Neural crest cell (in vitro differentiated cells): ENCODE measurements at regions not wholly inside any gene's neighbourhood (a gene's known extent, or its start where the extent isn't known, plus 50 kb on each side); places are given as distances from the start of the nearest gene placed in this dataset.

Experiments used
- DNase-seq: peaks from one replicate; pipeline ENCODE4 v3.0.0; 2021; ENCODE audit warnings: low read depth, mixed read lengths, low spot score
- H3K27ac Mint-ChIP-seq: one replicate; pipeline ENCODE4 v1.8.0; 2021; ENCODE audit warnings: mild to moderate bottlenecking, mixed read lengths; ENCODE audit not compliant: unreplicated experiment
- H3K27me3 Mint-ChIP-seq: 2 replicates; pipeline ENCODE4 v1.8.0; 2021; ENCODE audit warnings: low read depth, mild to moderate bottlenecking, mixed read lengths
- H3K36me3 Mint-ChIP-seq: 2 replicates; pipeline ENCODE4 v1.8.0; 2021; ENCODE audit warnings: low read depth, mild to moderate bottlenecking, mixed read lengths
- H3K4me1 Mint-ChIP-seq: 2 replicates; pipeline ENCODE4 v1.8.0; 2021; ENCODE audit warnings: mixed read lengths
- H3K4me3 Mint-ChIP-seq: one replicate; pipeline ENCODE4 v1.8.0; 2021; ENCODE audit warnings: mild to moderate bottlenecking, mixed read lengths
- H3K9me3 Mint-ChIP-seq: 2 replicates; pipeline ENCODE4 v1.8.0; 2021; ENCODE audit warnings: mixed read lengths
- CTCF ChIP-seq: fragments of 200-600 bp; sonication (generic); conservative IDR thresholded peaks from 2 replicates; pipeline ENCODE4 v1.5.0; 2021; ENCODE audit warnings: antibody characterized with exemption, mild to moderate bottlenecking

GRCh38 chr2:234198976-234199375 lies 148.5 kb downstream of the SPP2 start:
- Mint-ChIP-seq H3K27me3 (peaks cover 9% of the 10 kb centered on the region), H3K27ac (no peak overlapping the region), H3K4me3 (no peak overlapping the region), H3K9me3 (no peaks in the 10 kb centered on the region), H3K36me3 (no peaks in the 10 kb centered on the region), H3K4me1 (peaks cover 4% of the 10 kb centered on the region)
- no peak for TF ChIP-seq CTCF
- no peak for DNase-seq

- H3K27me3 Mint-ChIP-seq, result peaks cover 9% of the 10 kb centered on the region
Measured at GRCh38 chr2:234195516-234195915, 145.0 kb downstream of the SPP2 start.

GRCh38 chr2:234193977-234194563 lies 143.6 kb downstream of the SPP2 start:
- no peaks in the 10 kb centered on the region for H3K4me1 Mint-ChIP-seq
- peaks cover 9% of the 10 kb centered on the region for H3K27me3 Mint-ChIP-seq
- no peak overlapping the region for H3K4me3 Mint-ChIP-seq

More at GRCh38 chr2:234195516-234195915, 145.0 kb downstream of the SPP2 start:
- no peak overlapping the region for H3K4me3 Mint-ChIP-seq
- peaks cover 4% of the 10 kb centered on the region for H3K4me1 Mint-ChIP-seq
- no peak for TF ChIP-seq CTCF
- no peaks in the 10 kb centered on the region for H3K9me3 Mint-ChIP-seq
- no peaks in the 10 kb centered on the region for H3K36me3 Mint-ChIP-seq
- no peak overlapping the region for H3K27ac Mint-ChIP-seq
- DNase-seq, result no peak

GRCh38 chr2:234191819-234192407 lies 141.4 kb downstream of the SPP2 start:
- Mint-ChIP-seq H3K4me1 (no peaks in the 10 kb centered on the region), H3K9me3 (no peaks in the 10 kb centered on the region), H3K27me3 (no peaks in the 10 kb centered on the region), H3K27ac (no peak overlapping the region), H3K4me3 (no peak overlapping the region), H3K36me3 (no peaks in the 10 kb centered on the region)
- no peak for TF ChIP-seq CTCF
- no peak for DNase-seq

More at GRCh38 chr2:234193977-234194563, 143.6 kb downstream of the SPP2 start:
- DNase-seq, result no peak
- Mint-ChIP-seq H3K9me3 (no peaks in the 10 kb centered on the region), H3K36me3 (no peaks in the 10 kb centered on the region), H3K27ac (no peak overlapping the region)
- no peak for TF ChIP-seq CTCF

GRCh38 chr2:234189786-234190300 lies 139.3 kb downstream of the SPP2 start:
- no peak for TF ChIP-seq CTCF
- H3K4me1 Mint-ChIP-seq, result no peaks in the 10 kb centered on the region
- no peak overlapping the region for H3K4me3 Mint-ChIP-seq
- no peak for DNase-seq
- no peaks in the 10 kb centered on the region for H3K36me3 Mint-ChIP-seq
- H3K27ac Mint-ChIP-seq, result no peak overlapping the region
- H3K27me3 Mint-ChIP-seq, result no peaks in the 10 kb centered on the region
- H3K9me3 Mint-ChIP-seq, result no peaks in the 10 kb centered on the region
